Right renal pelvis (tissue), 4 donors: ENCODE measurements at regions not wholly inside any gene's neighbourhood (a gene's known extent, or its start where the extent isn't known, plus 50 kb on each side); places are given as distances from the start of the nearest gene placed in this dataset.

ENCODE experiments used
- DNase-seq, 4 donors: peaks; one replicate each; pipeline ENCODE4 v3.0.0-alpha.2; 2013; ENCODE audit warnings: low read depth in 4 of 4, low spot score in 3 of 4, missing footprints in 1 of 4

DNA sequence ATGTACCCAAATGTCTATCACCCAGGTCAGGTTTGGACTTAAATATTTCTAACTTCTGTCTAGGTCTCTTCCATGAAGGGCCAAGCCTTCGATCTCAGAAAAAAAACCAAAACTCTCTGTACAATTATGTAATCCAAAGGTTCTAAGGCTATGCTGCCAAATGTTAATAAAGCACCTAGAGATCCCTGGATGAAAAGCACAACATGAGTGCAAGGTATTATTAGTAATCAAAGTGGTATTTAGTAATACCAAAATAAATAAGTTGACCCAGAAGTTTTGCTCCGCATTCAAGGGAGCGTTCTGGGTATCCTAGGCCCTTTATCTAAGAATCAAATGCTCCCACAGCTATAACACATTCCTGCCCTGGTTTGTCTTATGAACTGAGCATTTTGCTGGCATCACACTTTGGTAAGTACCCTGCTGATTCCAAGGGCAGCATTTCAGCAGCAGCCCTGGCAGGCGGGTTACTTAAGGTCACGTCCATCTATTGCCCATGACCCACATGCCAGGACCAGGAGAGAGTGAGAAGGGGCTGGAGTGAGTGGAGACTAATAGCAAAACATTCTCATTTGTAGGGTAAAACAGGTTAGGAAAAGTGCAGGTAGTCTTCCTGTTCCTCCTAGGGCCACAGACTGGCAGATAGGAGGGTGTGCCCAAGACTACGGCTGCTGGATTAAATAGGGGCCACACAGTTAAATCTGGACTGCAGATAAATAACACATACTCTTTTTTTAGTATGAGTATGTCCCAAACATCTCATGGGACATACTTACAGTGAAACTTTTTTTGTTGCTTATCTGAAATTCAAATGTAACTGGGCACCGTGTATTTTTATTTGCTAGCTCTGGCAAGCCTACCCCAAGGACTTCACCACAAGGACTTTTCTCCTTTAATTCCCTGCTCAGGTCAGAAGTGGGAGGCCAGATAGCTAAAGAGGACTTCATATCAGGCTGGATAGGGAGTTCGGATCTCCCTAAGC is 76.0 kb upstream of the SNRK start:
- no peak for DNase-seq

DNA sequence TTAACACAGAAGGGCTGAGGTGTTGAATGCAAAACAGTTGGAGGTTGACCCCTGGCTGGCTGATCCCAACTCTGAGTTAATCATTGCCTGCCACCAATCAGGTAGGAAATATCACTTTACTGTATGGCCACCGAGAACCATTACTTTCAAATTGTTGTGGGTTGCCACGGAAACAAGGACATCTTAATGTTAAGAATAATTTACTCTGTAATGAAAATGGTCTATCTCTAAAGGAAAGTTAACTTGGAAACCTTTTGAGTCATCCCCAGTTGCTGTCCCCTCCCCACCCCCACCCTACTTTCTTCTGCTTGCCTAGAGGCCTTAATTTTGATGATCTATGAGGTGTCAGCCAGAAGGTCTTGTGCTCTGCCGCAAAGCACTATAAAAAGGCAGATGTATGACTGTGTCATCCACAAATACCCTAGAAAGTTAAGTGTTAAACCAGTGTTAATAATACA is 78.7 kb upstream of the SNRK start:
- no peak for DNase-seq

DNA sequence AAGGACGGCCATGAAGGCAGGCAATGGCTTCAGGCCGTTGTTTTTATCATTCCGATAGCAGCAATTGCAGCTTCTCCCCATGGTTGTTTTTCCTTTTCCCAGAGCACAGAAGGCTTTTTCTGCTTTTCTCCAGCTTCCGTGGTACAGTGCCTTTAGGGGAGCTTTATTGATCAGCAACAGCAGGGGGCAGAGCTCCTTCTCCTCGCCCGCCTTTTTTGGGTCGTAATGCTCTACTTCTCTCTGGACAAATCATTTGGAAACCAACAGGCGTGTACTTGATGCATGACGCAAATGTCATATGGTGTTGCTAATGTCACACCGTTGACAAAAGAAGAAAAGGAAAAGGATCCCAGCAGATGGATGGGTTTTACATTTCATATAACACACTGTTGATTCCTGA is 79.7 kb upstream of the SNRK start:
- DNase-seq: no peak

DNA sequence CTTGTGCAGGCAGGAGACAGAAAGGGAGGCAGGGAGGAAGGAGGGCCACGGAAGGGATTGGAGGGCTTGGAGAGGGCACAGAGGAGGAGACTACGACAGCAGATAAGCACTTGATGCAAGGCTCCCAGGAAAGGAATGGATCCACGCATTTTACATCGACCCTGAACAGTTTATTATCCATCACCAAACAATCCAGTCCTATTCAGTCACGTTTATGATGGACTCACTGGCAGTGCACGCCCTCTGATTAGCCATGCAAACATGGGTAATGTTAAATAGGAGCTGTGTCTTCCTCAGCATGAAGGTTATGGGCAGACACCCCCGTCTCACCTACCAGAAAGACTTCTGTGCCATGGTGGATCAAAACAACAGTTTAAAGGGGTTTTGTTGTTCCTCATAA is 80.2 kb upstream of the SNRK start:
- DNase-seq: no peak

DNA sequence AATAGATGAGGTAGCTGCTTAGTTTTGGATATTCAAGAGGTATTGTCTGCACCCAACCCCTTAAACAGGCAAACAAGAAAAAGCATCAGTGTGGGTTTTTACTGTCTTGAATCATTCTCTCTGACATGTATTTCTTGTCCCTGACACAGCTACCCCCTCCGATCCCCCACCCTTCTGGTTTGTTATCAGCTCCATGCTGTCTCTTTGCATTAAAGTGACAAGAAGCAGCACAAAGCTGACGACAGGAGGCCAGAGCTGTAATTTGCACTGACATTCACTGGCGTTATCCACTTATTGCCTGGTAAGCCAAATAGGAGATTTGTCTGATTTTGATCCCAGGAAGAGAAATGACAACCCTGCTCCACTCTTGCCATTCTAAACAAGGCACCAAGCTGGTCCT is 83.3 kb upstream of the SNRK start:
- DNase-seq: no peak

DNA sequence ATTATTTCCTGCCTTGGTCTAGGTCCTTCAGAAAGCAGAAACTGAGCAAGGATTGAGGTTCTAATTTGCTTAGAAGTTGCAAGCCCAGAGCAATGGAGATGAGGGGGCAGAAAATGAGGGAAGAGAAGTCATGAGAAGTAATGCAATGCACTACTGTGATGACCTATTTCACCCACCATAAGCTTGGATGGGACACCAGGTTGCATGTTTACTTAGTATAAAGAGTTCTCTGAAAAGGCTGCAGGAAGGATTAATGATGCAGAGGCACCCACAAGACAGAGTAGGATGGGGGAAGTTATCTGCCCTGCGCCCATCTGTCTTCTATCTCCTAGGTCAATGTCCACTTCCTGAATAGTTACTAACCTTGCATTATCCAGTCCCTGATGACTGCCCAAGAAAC is 84.8 kb upstream of the SNRK start:
- no peak for DNase-seq

DNA sequence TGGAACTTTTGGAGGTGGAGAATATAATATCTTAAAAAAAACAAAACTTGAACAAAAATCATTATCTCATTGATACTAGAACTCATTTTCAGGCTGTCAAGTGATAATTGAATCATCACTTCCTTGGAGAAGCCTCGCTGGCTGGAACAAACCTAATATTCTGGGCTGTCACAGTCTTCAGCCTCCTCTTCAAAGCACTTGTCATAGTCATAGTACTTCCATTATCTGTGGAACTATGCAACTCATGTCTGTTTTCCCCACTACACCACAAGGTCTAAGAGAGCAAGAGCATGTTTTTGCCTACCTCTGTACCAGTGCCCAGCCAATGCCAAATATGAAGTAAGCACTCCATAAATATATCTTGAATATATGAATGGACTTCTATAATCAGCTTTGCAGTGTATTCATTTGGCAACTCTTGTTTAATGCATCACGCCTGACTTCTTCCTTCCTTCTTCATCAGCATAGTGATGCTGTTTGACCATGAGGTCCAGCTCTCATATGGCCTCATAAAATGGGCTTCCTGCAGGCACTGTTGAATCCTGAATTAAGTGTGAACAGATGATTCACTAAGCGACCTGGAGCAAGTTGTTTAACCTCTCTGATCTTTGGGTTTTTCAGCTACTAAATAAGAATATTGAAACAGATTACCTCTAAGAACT is 86.6 kb upstream of the SNRK start:
- DNase-seq: no peak

DNA sequence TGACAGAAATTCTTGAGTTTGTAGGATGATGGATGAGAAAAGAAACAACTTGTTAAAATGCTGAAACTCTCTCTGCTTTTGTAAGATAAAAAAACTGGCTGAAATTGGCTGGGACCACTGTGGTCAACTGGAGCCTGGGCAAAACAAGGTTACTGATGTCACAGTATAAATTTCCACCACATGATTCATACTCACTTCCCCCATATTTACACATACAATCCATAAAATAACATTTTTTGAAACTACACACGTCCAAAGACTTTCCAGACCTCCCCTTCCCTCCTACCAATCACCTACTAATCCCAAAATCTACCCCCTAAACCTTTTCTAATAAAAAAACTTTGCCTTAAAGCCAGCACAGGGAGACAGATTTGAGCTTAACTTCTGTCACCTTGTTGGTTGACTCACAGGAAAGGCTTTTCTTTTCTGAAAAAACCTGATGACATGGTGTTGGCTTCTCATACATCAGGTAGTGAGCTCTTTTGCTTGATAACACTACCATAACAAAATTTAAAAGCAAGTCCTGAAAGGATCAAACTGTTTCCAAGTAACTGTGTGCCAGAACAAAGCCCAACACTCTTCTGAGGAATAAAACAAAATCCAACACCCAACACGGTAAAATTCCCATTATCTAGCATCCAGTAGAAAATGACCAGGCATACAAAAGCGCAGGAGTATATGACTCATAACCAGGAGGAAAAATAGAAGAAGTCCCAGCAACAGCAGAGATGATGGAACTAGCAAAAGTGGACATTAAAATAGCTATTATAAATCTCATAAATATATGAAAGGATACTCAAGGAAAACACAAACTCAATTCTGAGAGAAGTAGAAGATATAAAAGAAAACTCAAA is 87.3 kb upstream of the SNRK start:
- no peak for DNase-seq

DNA sequence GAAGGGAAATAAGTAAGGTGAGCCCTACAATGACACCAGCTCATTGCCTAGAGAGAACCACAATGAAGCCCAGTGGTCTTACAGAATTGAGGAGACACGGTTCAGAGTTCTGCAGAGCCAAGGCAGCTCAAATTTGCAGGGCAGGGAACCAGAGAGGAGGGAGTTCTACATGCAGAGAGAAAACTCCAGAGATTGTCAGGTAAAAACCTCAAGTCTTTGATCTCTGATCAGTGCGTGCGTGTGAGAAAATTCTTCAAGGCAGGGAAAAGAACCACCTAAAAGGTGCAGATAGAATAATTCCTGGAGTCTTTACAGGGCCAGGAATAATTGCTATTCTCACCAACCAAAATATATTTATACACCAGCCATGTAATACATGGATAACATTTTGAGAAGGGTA is 88.0 kb upstream of the SNRK start:
- DNase-seq: no peak

DNA sequence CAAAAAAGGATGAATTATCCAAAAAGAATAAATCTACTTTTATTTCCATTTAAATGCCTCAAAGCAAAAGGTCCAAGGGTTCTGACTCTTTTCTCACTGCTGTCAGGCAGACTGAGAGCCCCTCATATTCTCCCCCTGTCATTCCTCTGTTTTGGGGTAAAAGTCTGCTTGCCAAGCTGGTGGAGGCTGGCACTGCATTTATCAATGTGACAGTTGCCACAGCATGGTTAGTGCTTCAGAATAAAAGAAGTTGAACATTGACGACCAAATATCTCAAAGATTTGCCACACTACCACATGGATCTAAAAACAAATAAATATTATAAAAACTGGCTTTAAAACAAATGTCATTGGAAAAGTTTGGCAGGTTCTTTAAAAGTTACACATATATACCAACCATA is 89.2 kb upstream of the SNRK start:
- no peak for DNase-seq

DNA sequence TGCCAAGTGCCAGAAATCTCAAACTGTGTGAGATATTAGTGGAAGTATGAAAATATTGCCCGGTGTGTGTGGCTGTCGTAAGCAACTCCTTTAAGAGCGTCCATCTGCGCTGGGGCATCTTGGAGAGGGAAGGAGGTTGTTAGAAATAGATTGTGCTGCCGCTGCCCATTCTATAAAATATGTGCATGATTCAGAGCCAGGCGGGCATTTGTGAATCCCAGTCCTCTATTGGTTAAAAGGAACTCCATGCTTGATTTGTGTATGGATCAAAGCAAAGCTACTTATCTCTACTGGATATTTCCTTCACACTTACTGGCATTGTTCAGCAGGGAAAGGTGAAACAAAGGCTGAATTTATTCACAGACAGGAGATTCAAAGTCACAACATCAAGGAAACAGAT is 89.6 kb upstream of the SNRK start:
- no peak for DNase-seq

DNA sequence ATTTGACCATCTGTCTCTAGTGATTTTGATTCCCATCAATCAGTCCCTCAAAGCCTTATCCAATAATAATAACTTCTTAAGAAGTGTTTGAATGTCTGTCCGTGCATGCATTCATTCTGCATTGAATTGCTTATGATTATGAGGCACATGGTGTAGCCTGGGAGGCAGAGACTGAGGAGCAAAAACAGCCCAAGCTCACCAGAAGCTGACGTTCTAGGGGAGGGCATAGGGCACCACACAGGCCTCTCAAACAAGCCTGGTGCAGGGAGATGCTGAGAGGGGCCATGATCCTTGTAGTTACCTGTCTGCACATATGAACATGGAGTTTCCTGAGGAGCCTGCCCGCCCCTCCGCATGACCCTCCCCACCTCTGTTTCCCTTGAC is 89.2 kb upstream of the POMGNT2 start:
- no peak for DNase-seq

DNA sequence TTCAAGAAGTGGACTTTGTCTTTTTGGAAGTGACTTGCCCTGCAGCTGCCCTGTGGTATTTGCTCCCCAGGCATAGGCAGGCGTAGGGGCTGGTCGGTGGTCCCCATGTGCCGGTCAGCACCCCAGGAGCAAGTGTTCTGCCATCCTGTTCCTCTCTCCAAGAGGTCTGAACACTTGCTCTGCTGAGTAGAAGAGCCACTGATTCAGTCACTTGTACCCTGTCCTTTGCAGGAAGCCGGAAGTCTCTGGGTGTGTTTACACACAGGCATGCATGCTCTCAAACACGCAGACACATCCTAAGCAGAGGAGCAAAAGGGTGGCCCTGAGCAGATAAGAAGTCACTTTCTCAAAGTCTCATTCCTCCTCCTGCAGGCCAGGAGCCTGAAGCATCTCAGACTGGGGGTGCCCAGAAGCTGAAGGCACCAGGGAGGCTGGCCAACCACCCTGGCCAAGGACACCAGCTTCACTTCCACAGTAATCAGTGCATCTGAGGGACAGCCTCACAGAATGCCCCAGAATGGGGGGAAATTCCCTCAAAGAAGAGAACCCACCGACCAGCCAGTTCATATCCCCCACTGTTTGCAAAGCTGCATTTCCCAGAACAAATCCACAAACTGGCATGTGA is 88.7 kb upstream of the POMGNT2 start:
- no peak for DNase-seq

DNA sequence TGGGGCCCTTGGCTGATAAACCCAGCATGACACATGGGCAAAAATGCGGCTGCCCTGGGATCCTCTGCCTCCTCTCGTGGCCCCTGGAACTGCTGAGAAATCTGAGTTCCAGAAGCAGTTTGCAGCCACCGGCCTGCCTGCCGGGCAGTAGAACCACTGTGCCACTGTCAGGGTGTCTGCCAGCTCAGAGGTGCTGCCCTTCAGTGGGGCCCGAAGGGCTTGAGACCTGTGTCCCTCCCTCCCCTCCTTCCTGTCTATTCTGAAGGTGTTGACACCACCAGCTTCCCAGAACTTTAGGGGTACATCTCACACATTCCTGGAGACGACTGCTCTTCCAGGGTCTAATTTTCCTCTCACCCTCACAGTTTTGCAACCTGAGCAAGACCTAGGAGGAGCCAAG is 88.2 kb upstream of the POMGNT2 start:
- no peak for DNase-seq

DNA sequence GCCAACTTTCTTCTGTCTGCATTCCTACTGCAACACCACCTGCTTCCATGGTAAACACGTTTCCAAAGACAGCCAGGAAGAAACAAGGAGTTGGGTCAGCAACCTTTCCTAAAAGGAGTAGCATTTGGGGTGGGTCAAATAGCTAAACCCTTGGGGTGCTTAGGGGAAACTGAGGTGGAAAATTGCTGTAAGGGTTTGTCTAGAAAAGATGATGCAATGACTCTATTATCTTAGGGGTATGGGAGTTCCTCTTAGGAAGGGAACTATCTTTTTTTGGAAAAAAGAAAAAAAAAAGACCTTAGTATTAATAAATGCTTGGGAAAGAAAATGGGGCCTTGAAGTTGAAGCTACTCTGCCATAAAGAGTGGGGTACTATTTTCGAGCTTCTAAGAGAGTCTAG is 86.1 kb upstream of the POMGNT2 start:
- DNase-seq: no peak

DNA sequence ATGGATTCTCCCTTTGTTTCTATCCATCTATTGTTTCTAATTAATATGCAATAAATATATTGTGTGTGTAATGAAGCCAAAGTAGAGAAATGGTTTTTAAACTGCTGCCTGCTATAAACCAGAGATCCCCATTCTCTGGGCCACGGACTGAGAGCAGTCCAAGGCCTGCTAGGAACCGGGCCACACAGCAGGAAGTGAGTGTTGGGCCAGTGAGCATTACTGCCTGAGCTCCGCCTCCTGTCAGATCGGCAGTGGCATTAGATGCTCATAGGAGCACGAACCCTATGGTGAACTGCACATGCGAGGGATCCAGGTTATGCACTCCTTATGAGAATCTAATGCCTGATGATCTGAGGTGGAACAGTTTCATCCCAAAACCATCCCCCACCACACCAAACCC is 85.2 kb upstream of the POMGNT2 start:
- no peak for DNase-seq

DNA sequence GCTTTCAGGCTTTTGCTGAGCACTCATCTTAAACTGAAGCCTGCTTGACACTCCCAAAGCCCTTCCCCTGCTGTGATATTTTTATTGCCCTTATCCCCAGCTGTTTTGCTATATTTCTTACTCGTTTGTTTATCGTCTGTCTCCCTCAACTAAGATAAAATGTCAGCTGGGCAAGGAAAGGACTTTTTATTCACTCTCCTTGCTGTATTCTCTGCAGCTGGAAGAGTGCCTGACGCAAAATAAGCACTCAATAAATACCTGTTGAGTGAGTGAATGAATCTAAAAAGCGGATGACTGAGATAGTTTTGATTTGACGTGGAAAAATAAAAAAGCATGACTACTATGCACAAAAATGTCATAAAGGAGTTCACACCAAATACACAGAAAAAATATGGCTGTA is 84.8 kb upstream of the POMGNT2 start:
- DNase-seq: no peak

DNA sequence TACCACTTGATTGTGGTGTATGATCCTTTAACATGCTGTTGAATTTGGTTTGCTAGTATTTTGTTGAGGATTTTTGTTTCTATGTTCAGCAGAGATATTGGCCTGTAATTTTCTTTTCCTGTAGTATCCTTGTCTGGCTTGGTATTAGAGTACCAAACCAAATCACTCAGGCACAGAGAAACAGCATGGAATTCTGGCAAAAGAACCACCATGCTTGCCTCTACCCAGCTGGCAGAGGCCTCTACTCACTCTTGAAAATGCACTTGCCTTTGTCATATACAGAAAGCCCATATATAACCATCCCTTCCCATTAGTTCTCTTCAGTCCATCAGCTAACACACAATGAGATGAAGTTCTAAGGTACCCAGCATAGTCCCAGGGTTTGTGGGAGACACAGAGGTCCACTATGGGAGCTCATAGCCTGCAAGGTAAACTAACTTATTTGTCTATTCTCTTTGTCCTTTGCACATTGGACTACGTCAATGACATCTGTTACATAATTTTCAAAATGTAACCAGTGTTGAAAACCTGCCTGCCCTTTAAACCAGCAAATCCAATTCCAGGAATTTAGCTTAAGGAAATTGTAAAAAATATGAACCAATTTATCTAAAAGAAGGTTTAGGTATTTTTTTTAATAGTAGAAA is 82.1 kb upstream of the POMGNT2 start:
- DNase-seq: no peak

DNA sequence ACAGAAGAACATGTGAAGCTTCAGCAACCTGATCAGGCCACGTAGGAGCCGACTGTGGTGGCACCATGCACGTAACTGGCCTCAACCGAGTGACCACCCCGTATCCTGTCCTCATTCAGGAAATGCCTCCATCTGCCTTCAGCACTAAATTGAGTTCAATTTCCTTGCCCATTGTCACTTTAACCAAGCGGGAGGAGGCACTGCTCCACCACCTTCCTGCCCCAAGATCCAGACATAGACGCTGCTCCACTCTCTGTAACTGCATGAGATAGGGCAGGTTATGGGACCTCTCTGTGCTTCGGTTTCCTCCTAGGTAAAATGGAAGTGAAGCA is 80.1 kb upstream of the POMGNT2 start:
- no peak for DNase-seq

DNA sequence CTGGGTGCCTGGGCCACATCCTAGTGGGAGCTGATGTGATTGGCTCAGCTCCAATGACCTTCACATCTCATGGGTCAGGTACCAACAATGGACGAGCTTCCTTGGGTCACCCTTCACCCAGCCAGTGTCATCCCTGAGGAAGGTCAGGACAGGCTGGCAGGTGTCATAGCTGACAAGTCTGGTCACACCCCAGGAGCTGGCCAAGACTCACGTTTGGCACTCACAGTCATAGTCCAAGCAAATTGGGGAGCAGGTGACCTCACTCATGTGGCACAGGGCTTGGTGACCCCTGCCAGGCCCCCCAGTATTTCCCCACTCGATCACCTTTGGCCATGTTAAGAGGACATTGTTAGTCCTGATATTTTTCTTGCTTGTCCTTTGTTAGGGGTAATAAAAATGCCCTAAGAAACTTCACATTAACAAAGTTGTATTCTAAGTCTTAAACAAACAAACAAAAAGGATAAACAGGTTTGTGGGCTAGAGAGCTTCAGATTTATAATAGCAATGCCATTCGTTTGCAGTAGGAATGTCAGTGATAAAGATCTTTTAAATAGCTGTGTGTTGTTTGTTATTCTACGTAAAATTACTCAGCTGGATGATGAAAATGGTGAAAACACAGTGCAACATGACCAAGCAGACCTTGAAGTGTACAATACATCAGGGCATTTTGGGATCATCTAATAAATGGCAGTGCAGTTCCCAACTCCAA is 79.5 kb upstream of the POMGNT2 start:
- DNase-seq: no peak
